Adrenal gland (tissue), 9 donors: ENCODE measurements at regions not wholly inside any gene's neighbourhood (a gene's known extent, or its start where the extent isn't known, plus 50 kb on each side); places are given as distances from the start of the nearest gene placed in this dataset.

Experiments used
- DNase-seq, 7 donors: peaks; one replicate each; pipeline ENCODE4 v3.0.0-alpha.2; 2019 to 2020
- H3K27ac ChIP-seq, 5 donors: fragments of 200-600 bp; sonication (generic) in 4 of 5; 1 replicate in 3 of 5; 2 replicates in 2 of 5; pipeline versions ENCODE4 v1.5.1 to v1.8.0; 2016 to 2020; ENCODE audit warnings: mild to moderate bottlenecking in 1 of 5
- H3K27me3 ChIP-seq: fragments of 200-600 bp; 2 replicates; pipeline ENCODE4 v1.8.0; 2021
- H3K36me3 ChIP-seq, 2 donors: fragments of 200-600 bp; replicated peaks in 1 of 2; 1 replicate in 1 of 2; 2 replicates in 1 of 2; pipeline versions ENCODE4 v1.5.1 to v1.8.0; 2018 to 2022
- H3K4me1 ChIP-seq, 2 donors: fragments of 200-600 bp; replicated peaks in 1 of 2; 1 replicate in 1 of 2; 2 replicates in 1 of 2; pipeline versions ENCODE4 v1.5.1 to v1.8.0; 2018 to 2021
- H3K4me3 ChIP-seq, 4 donors: fragments of 200-600 bp; sonication (generic) in 3 of 4; one replicate each; pipeline ENCODE4 v1.5.1; 2016 to 2018
- H3K9me3 ChIP-seq, 3 donors: fragments of 200-600 bp; sonication (generic) in 1 of 3; replicated peaks in 1 of 3; 1 replicate in 2 of 3; 2 replicates in 1 of 3; pipeline versions ENCODE4 v1.5.1 to v1.8.0; 2016 to 2021
- POLR2A ChIP-seq, 2 donors: fragments of 450-650 bp; IDR thresholded peaks; one replicate each; pipeline ENCODE4 v1.6.1; 2017; ENCODE audit warnings: antibody characterized with exemption in 2 of 2, mild to moderate bottlenecking in 2 of 2, moderate library complexity in 1 of 2
- WGBS, 4 donors: extraction: QIAGEN DNeasy Blood & Tissue Kit in 2 of 4; methylation state at CpG; one replicate each; pipeline versions ENCODE4 v1.1.5 to v1.1.7; 2013 to 2017; 5-methylcytosine and 5-hydroxymethylcytosine counted together
- intact Hi-C, 2 donors: fragments of 100-400 bp; cut with DNase I; formaldehyde crosslinking; loops; one replicate each; pipeline versions ENCODE4 v1.14.1 to v1.15.0; 2022 to 2023
- TF ChIP-seq, protein P1 (sequence below), 6 experiments: fragments of 450-650 bp in 4 of 6; fragments of 200-600 bp in 2 of 6; sonication (generic) in 1 of 6; IDR thresholded peaks; 1 replicate in 5 of 6; 2 replicates in 1 of 6; pipeline versions ENCODE4 v1.5.1 to v1.8.0; 2016 to 2021; ENCODE audit warnings: antibody characterized with exemption in 6 of 6, mild to moderate bottlenecking in 2 of 6, moderate library complexity in 1 of 6
- donor health status: healthy with polysubstance abuse.
- donor health status: Bipolar disorder and iron deficiency.
- donor health status: DM: yes; HTN: yes; CAD: no.
- donor health status: DM: no; HTN: no; CAD: no.
- donor health status: DM: no; HTN: no; CAD: no.

DNA sequence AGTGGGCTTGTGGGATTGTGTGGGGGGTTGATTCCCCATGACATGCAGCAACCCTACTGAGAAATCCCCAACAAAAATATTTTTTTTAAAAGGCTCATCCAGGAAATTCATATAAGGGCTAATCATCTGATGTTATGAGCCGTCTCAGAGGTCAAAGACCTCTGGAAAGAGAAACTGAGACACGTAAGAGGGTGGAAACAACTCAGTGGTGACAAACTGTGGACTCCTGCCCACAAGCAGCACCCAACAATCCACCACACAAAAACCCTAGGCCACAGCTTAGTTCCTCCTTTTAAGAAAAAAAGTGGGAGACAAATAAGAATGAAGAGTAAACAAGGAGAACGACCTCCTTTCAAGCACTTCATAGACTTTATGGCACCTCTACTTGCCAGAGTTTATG is 1096.1 kb upstream of the NRXN1 start:
- Histone ChIP-seq H3K9me3 (peaks cover 0 to 7% (median 0%) of the 10 kb centered on the region in 3 donors), H3K27me3 (no peaks in the 10 kb centered on the region), H3K4me3 (no peak overlapping the region), H3K27ac (no peak overlapping the region), H3K4me1 (no peaks in the 10 kb centered on the region), H3K36me3 (no peaks in the 10 kb centered on the region)
- no peak for DNase-seq
- WGBS, 4 donors, result 44 to 74% (median 65%) methylated on average over 3 of the region's 3 CpGs
- TF ChIP-seq, protein P1, sequence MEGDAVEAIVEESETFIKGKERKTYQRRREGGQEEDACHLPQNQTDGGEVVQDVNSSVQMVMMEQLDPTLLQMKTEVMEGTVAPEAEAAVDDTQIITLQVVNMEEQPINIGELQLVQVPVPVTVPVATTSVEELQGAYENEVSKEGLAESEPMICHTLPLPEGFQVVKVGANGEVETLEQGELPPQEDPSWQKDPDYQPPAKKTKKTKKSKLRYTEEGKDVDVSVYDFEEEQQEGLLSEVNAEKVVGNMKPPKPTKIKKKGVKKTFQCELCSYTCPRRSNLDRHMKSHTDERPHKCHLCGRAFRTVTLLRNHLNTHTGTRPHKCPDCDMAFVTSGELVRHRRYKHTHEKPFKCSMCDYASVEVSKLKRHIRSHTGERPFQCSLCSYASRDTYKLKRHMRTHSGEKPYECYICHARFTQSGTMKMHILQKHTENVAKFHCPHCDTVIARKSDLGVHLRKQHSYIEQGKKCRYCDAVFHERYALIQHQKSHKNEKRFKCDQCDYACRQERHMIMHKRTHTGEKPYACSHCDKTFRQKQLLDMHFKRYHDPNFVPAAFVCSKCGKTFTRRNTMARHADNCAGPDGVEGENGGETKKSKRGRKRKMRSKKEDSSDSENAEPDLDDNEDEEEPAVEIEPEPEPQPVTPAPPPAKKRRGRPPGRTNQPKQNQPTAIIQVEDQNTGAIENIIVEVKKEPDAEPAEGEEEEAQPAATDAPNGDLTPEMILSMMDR (IDR thresholded peaks at IDR 0.05), result no peak
- no peak for TF ChIP-seq POLR2A (IDR thresholded peaks at IDR 0.05)
- intact Hi-C loops, result no loop called here

DNA sequence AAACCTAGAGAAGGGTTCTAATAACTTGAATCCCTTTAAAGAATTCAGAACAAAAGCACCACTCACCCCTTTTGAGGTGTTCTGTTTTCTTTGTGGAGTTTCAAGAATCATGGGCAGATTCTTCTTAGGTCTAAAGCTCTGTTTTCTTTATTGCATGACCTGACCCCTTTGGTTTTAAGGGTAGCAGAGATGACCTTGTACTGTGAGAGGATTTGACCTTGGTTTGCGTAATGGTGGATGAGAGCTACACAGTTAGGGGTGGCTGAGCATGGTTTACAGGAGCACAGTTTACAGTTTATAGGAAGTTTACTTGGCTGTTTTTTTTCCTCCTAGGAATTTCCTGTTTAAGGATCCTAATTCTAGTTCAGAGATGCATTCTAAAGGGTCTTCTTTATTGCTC is 1095.6 kb upstream of the NRXN1 start:
- Histone ChIP-seq H3K4me1 (no peaks in the 10 kb centered on the region), H3K4me3 (no peak overlapping the region), H3K27me3 (no peaks in the 10 kb centered on the region), H3K9me3 (peaks cover 0 to 7% (median 0%) of the 10 kb centered on the region in 3 donors), H3K27ac (no peak overlapping the region), H3K36me3 (no peaks in the 10 kb centered on the region)
- 30 to 55% (median 45%) methylated on average over 1 of the region's 1 CpG for WGBS, 4 donors
- TF ChIP-seq, protein P1 (IDR thresholded peaks at IDR 0.05), result no peak
- TF ChIP-seq POLR2A (IDR thresholded peaks at IDR 0.05), result no peak
- no peak for DNase-seq
- intact Hi-C loops, result no loop called here

DNA sequence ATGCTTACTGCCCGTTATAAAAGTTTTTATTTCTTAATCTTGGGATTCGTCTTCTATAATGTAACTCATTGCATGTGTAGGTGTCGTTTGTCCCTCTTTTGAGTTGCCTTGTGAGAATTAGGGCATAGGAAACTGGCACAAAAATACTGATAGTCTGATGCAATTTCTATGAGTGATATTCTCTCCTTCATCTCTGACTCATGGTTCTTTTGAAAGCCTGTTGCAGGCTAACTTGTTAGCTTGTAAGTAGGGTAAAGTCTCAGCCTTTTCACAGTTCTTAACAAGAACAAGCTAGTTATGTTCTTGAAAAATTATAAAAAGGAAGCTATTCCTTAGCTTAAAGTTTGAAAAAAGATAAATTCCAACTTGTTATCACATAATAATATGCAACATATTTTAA is 1085.4 kb upstream of the NRXN1 start:
- TF ChIP-seq, protein P1 (IDR thresholded peaks at IDR 0.05), result no peak
- no peak for TF ChIP-seq POLR2A (IDR thresholded peaks at IDR 0.05)
- no peak for DNase-seq

DNA sequence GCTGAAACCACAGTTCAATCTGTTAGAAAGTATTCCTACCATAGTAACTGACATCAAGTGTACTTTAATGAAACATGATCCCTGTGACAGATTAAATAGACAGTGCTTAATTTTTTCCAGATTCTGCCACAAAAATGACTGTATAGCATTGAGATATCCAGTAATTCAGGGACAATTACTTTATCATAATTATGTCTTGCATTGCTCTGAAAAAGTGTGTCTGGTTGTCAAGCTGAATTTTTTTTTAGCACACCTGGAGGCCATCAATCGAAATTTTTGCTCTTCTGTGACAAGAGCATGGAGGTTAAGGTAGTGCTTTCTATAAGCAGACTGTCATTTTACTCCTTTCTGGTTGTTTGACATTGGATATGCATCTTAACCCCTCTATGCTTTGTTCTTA is 1083.8 kb upstream of the NRXN1 start:
- intact Hi-C loops, result no loop called here
- no peak for TF ChIP-seq POLR2A (IDR thresholded peaks at IDR 0.05)
- TF ChIP-seq, protein P1 (IDR thresholded peaks at IDR 0.05), result no peak

More for the DNA sequence above, 1085.4 kb upstream of the NRXN1 start:
- no peaks in the 10 kb centered on the region for H3K36me3 ChIP-seq
- 73 to 79% (median 77%) methylated on average over 3 of the region's 3 CpGs for WGBS, 4 donors
- H3K4me1 ChIP-seq, result no peaks in the 10 kb centered on the region
- no peak overlapping the region for H3K4me3 ChIP-seq
- H3K27me3 ChIP-seq, result no peaks in the 10 kb centered on the region
- intact Hi-C loops, result no loop called here
- no peaks in the 10 kb centered on the region for H3K9me3 ChIP-seq
- H3K27ac ChIP-seq, result no peak overlapping the region

More for the DNA sequence above, 1083.8 kb upstream of the NRXN1 start:
- H3K27ac ChIP-seq, result no peak overlapping the region
- H3K36me3 ChIP-seq, result no peaks in the 10 kb centered on the region
- no peaks in the 10 kb centered on the region for H3K4me1 ChIP-seq
- H3K4me3 ChIP-seq, result no peak overlapping the region
- WGBS, 4 donors, result 31 to 57% (median 43%) methylated on average over 1 of the region's 1 CpG
- no peaks in the 10 kb centered on the region for H3K27me3 ChIP-seq
- no peak for DNase-seq
- no peaks in the 10 kb centered on the region for H3K9me3 ChIP-seq
